Aorta (tissue), 5 donors: ENCODE measurements at regions not wholly inside any gene's neighbourhood (a gene's known extent, or its start where the extent isn't known, plus 50 kb on each side); places are given as distances from the start of the nearest gene placed in this dataset.

Experiments used
- ATAC-seq: fragments of 200-7000 bp; cut with Tn5 transposase; one replicate; pipeline ENCODE4 v1.9.1; 2022; ENCODE audit warnings: moderate library complexity; ENCODE audit not compliant: low FRiP score
- DNase-seq, 2 donors: peaks; one replicate each; pipeline ENCODE4 v3.0.0-alpha.2; 2020
- H3K27ac ChIP-seq, 2 donors: one replicate each; pipeline ENCODE4 v1.5.1; 2013; ENCODE audit warnings: low read length in 2 of 2, mild to moderate bottlenecking in 2 of 2, moderate library complexity in 2 of 2, control low read depth in 1 of 2, inconsistent platforms in 1 of 2, low read depth in 1 of 2
- H3K27me3 ChIP-seq, 2 donors: one replicate each; pipeline ENCODE4 v1.6.1; 2013; ENCODE audit warnings: control low read depth in 1 of 2, low read length in 1 of 2, mild to moderate bottlenecking in 1 of 2, moderate library complexity in 1 of 2; ENCODE audit not compliant: insufficient read depth in 2 of 2, control insufficient read depth in 1 of 2
- H3K36me3 ChIP-seq, 2 donors: one replicate each; pipeline ENCODE4 v1.6.1; 2013; ENCODE audit warnings: control low read depth in 1 of 2, low read length in 1 of 2, mild to moderate bottlenecking in 1 of 2; ENCODE audit not compliant: insufficient read depth in 2 of 2, control insufficient read depth in 1 of 2
- H3K4me1 ChIP-seq, 2 donors: one replicate each; pipeline ENCODE4 v1.6.1; 2013; ENCODE audit warnings: low read length in 2 of 2, control low read depth in 1 of 2, mild to moderate bottlenecking in 1 of 2, moderate library complexity in 1 of 2; ENCODE audit not compliant: insufficient read depth in 2 of 2, control insufficient read depth in 1 of 2
- H3K4me3 ChIP-seq, 2 donors: one replicate each; pipeline ENCODE4 v1.5.1; 2013; ENCODE audit warnings: low read length in 2 of 2, control low read depth in 1 of 2, mild to moderate bottlenecking in 1 of 2
- H3K9me3 ChIP-seq: one replicate; pipeline ENCODE4 v1.6.1; 2013; ENCODE audit warnings: mild to moderate bottlenecking, low read length; ENCODE audit not compliant: control insufficient read depth
- WGBS, 2 donors: extraction: QIAGEN DNeasy Blood & Tissue Kit; methylation state at CpG; one replicate each; pipeline ENCODE4 v1.1.7; 2013; 5-methylcytosine and 5-hydroxymethylcytosine counted together
- intact Hi-C, 2 donors: fragments of 100-400 bp; cut with DNase I; formaldehyde crosslinking; loops; one replicate each; pipeline versions ENCODE4 v1.14.2 to v1.15.0; 2022
- donor health status: healthy with polysubstance abuse.
- donor health status: Bipolar disorder and iron deficiency.
- donor health status: DM: no; HTN: no; CAD: no.
- donor health status: DM: no; HTN: no; CAD: no.
- donor health status: DM: yes; HTN: yes; CAD: no.

DNA sequence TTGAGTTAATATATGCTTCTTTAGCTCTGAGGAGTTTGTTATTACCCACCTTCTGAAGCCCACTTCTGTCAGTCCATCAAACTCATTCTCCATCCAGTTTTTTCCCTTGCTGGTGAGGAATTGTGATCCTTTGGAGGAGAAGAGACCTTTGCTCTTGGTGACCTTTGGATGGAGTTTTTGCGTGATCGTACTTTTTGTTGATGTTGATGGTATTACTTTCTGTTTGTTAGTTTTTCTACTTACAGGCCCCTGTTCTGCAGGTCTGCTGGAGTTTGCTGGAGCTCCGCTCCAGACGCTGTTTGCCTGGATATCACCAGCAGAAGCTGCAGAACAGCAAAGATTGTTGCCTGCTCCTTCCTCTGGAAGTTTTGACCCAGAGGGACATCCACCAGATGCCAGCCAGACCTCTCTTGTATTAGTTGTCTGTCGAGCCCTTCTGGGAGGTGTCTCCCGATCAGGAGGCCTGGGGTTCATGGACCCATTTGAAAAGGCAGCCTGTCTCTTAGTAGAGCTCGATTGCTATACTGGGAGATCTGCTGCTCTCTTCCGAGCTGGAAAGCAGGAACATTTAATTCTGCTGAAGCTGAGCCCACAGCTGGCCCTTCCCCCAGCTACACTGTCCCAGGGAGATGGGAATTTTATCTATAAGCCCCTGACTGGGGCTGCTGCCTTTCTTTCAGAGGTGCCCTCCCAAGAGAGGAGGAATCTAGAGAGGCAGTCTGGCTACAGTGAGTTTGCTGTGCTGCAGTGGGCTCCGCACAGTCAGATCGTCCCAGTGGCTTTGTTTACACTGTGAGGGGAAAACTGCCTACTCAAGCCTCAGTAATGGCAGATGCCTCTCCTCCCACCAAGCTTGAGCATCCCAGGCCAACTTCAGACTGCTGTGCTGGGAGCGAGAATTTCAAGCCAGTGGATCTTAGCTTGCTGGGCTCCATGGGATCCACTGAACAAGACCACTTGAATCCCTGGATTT lies 445.5 kb downstream of the MAN2A1 start:
- Histone ChIP-seq H3K4me1 (no peaks in the 10 kb centered on the region), H3K4me3 (no peak overlapping the region), H3K27ac (no peak overlapping the region), H3K9me3 (peaks cover 3% of the 10 kb centered on the region), H3K27me3 (no peaks in the 10 kb centered on the region), H3K36me3 (no peaks in the 10 kb centered on the region)
- ATAC-seq (no peak), DNase-seq (peak in 1 of 2 donors; percentile 32)
- intact Hi-C loops: no loop called here
- 79 to 80% methylated on average over 11 of the region's 11 CpGs for WGBS, 2 donors

DNA sequence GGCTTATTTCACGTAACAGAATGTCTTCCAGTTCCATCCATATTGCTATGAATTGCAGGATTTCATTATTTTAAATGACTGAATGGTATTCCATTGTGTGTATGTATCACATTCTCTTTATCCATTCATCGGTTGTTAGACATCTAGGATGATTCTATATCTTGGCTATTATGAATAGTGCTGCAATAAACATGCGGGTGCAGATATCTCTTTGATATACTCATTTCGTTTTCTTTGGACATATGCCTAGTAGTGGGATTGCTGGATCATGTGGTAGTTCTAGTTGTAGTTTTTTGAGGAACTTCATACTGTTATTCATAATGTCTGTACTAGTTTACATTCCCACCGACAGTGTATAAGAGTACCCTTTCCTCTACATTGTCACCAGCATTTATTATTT lies 460.5 kb downstream of the MAN2A1 start:
- no peaks in the 10 kb centered on the region for H3K9me3 ChIP-seq
- ATAC-seq (no peak), DNase-seq (no peak)
- H3K27me3 ChIP-seq: no peaks in the 10 kb centered on the region
- no peaks in the 10 kb centered on the region for H3K36me3 ChIP-seq
- no peak overlapping the region for H3K4me3 ChIP-seq
- H3K27ac ChIP-seq: no peak overlapping the region
- intact Hi-C loops: no loop called here
- H3K4me1 ChIP-seq: no peaks in the 10 kb centered on the region
- WGBS, 2 donors: 43 to 49% methylated on average over 5 of the region's 5 CpGs

DNA sequence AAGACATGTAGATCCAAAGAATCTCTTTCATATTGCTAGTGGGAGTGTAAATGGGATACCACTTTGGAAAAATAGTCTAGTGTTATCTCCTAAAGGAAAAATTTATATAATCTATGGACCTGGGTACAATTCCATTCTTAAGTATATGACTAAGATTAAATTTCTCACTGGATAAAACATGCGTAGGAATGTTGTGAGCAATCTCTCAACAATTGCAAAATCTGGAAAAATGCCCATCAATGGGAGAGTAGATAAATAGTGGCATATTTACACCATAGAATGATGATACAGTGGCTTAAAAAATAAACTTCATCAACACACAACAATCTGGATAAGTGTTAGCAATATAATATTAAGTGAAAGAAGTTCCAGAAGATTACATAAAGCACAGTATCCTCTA lies 469.5 kb downstream of the MAN2A1 start:
- Histone ChIP-seq H3K4me3 (no peak overlapping the region), H3K27me3 (no peaks in the 10 kb centered on the region), H3K36me3 (no peaks in the 10 kb centered on the region), H3K9me3 (no peaks in the 10 kb centered on the region), H3K4me1 (no peaks in the 10 kb centered on the region), H3K27ac (no peak overlapping the region)
- intact Hi-C loops: no loop called here
- DNase-seq (no peak), ATAC-seq (no peak)
- 86 to 89% methylated on average over 1 of the region's 1 CpG for WGBS, 2 donors

DNA sequence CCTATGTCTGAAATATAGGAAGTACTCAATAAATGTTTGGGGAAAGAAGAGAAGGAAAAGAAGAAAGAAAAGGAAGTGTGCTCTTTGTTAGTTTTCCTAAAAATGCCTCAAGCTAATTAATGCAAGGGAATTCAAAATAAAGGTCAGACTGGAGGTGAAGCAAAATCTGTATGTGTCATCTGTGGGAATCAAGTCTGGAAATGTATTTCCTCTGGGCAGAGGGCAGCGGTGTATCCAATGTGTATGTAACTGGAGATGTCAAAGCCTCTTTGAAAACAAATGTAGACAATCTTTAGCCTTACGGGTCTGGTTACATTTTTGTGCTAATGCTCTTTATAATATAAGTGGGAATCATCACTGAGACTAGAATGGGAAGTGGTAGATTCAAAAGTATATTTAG lies 471.4 kb downstream of the MAN2A1 start:
- Histone ChIP-seq H3K36me3 (no peaks in the 10 kb centered on the region), H3K4me3 (no peak overlapping the region), H3K9me3 (no peaks in the 10 kb centered on the region), H3K27ac (no peak overlapping the region), H3K27me3 (no peaks in the 10 kb centered on the region), H3K4me1 (no peaks in the 10 kb centered on the region)
- 83 to 91% methylated on average over 2 of the region's 2 CpGs for WGBS, 2 donors
- DNase-seq: no peak
- intact Hi-C loops: no loop called here
- no peak for ATAC-seq

GRCh38 chr5:110165366-110165765 lies 475.6 kb downstream of the MAN2A1 start:
- intact Hi-C loops: no loop called here
- ATAC-seq: no peak
- Histone ChIP-seq H3K4me3 (no peak overlapping the region), H3K36me3 (no peaks in the 10 kb centered on the region), H3K9me3 (no peaks in the 10 kb centered on the region), H3K27ac (no peak overlapping the region), H3K4me1 (no peaks in the 10 kb centered on the region), H3K27me3 (no peaks in the 10 kb centered on the region)
- DNase-seq: no peak

GRCh38 chr5:110167384-110167783 lies 477.7 kb downstream of the MAN2A1 start:
- Histone ChIP-seq H3K4me3 (no peak overlapping the region), H3K27ac (no peak overlapping the region), H3K4me1 (no peaks in the 10 kb centered on the region), H3K27me3 (no peaks in the 10 kb centered on the region), H3K36me3 (no peaks in the 10 kb centered on the region), H3K9me3 (no peaks in the 10 kb centered on the region)
- DNase-seq (no peak), ATAC-seq (no peak)
- 92 to 96% methylated on average over 2 of the region's 2 CpGs for WGBS, 2 donors
- intact Hi-C loops: no loop called here

- no peak overlapping the region for H3K27ac ChIP-seq
- no peak overlapping the region for H3K4me3 ChIP-seq
- ATAC-seq (no peak), DNase-seq (no peak)
- H3K36me3 ChIP-seq: no peaks in the 10 kb centered on the region
- WGBS, 2 donors: 92 to 96% methylated on average over 2 of the region's 2 CpGs
- H3K27me3 ChIP-seq: no peaks in the 10 kb centered on the region
- H3K9me3 ChIP-seq: no peaks in the 10 kb centered on the region
- H3K4me1 ChIP-seq: no peaks in the 10 kb centered on the region
- intact Hi-C loops: no loop called here
Observed at GRCh38 chr5:110169461-110169860, 479.7 kb downstream of the MAN2A1 start.

- ATAC-seq (no peak), DNase-seq (no peak)
- Histone ChIP-seq H3K4me3 (no peak overlapping the region), H3K36me3 (no peaks in the 10 kb centered on the region), H3K4me1 (no peaks in the 10 kb centered on the region), H3K27me3 (no peaks in the 10 kb centered on the region), H3K9me3 (no peaks in the 10 kb centered on the region), H3K27ac (no peak overlapping the region)
- intact Hi-C loops: no loop called here
- WGBS, 2 donors: 51 to 93% methylated on average over 2 of the region's 2 CpGs
Observed at GRCh38 chr5:110177729-110178128, 488.0 kb downstream of the MAN2A1 start.

DNA sequence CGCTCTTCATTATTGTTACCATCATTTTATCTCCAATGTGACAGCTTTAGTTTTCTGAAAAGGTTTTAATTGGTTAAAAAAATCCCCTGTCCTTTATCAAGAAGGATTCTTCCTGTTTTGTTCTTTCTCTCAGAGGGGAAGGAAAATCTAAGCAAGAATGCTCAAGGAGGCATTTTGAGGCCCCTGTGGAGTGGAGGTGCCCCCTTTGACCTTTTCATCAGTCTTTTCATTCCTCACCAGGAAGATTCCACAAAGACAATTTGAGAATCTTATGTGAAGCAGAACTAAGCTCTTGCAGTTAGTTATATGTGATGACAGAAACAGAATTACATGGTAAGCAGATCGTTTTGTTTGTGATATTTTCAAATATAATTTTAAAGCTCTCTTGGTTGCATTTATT lies 489.6 kb downstream of the MAN2A1 start:
- Histone ChIP-seq H3K36me3 (no peaks in the 10 kb centered on the region), H3K4me3 (no peak overlapping the region), H3K4me1 (no peaks in the 10 kb centered on the region), H3K27me3 (no peaks in the 10 kb centered on the region), H3K9me3 (no peaks in the 10 kb centered on the region), H3K27ac (no peak overlapping the region)
- DNase-seq (no peak), ATAC-seq (no peak)
- intact Hi-C loops: no loop called here
- WGBS, 2 donors: 62 to 72% methylated on average over 2 of the region's 2 CpGs
